HG03175 (cell line): ENCODE measurements at regions not wholly inside any gene's neighbourhood (a gene's known extent, or its start where the extent isn't known, plus 50 kb on each side); places are given as distances from the start of the nearest gene placed in this dataset.

Experiments used
- ATAC-seq: cut with Tn5 transposase; IDR thresholded peaks from one replicate; pipeline ENCODE4 v1.9.1; 2021; ENCODE audit warnings: mild to moderate bottlenecking, moderate library complexity; ENCODE audit not compliant: unreplicated experiment

GRCh38 chr4:14802596-14802995 lies 199.7 kb upstream of the CPEB2 start:
- no peak for ATAC-seq

GRCh38 chr4:14807856-14808255 lies 194.4 kb upstream of the CPEB2 start:
- ATAC-seq: no peak

- no peak for ATAC-seq
Observed at GRCh38 chr4:14809203-14809602, 193.1 kb upstream of the CPEB2 start.

GRCh38 chr4:14810121-14810520 lies 192.2 kb upstream of the CPEB2 start:
- no peak for ATAC-seq

- ATAC-seq: no peak
Observed at GRCh38 chr4:14810568-14810967, 191.7 kb upstream of the CPEB2 start.

- no peak for ATAC-seq
Observed at GRCh38 chr4:14812101-14812500, 190.2 kb upstream of the CPEB2 start.

- no peak for ATAC-seq
Observed at GRCh38 chr4:14816623-14817261, 185.5 kb upstream of the CPEB2 start.

- no peak for ATAC-seq
Observed at GRCh38 chr4:14824189-14824588, 178.1 kb upstream of the CPEB2 start.

GRCh38 chr4:14827111-14827510 lies 175.2 kb upstream of the CPEB2 start:
- no peak for ATAC-seq

GRCh38 chr4:14829795-14830194 lies 172.5 kb upstream of the CPEB2 start:
- ATAC-seq: no peak

- ATAC-seq: no peak
Observed at GRCh38 chr4:14831416-14831815, 170.9 kb upstream of the CPEB2 start.

- ATAC-seq: no peak
Observed at GRCh38 chr4:14833053-14833452, 169.2 kb upstream of the CPEB2 start.

GRCh38 chr4:14834382-14834781 lies 167.9 kb upstream of the CPEB2 start:
- ATAC-seq: no peak

- no peak for ATAC-seq
Observed at GRCh38 chr4:14835288-14835687, 167.0 kb upstream of the CPEB2 start.

GRCh38 chr4:14835708-14836425 lies 166.4 kb upstream of the CPEB2 start:
- no peak for ATAC-seq

GRCh38 chr4:14837860-14838259 lies 164.4 kb upstream of the CPEB2 start:
- peak; percentile 47 for ATAC-seq

GRCh38 chr4:14841801-14842768 lies 160.2 kb upstream of the CPEB2 start:
- no peak for ATAC-seq

GRCh38 chr4:14842964-14843630 lies 159.2 kb upstream of the CPEB2 start:
- ATAC-seq: no peak

- no peak for ATAC-seq
Observed at GRCh38 chr4:14844061-14844460, 158.2 kb upstream of the CPEB2 start.

- ATAC-seq: no peak
Observed at GRCh38 chr4:14848229-14848628, 154.1 kb upstream of the CPEB2 start.
